GM18868 (cell line): ENCODE measurements at regions not wholly inside any gene's neighbourhood (a gene's known extent, or its start where the extent isn't known, plus 50 kb on each side); places are given as distances from the start of the nearest gene placed in this dataset.
"Not testable (repeated sequence)": the region's sequence is repeated elsewhere in the genome, so short reads cannot be mapped to it uniquely, and the experiment has no call there.

ENCODE experiments used
- ATAC-seq: cut with Tn5 transposase; IDR thresholded peaks from one replicate; pipeline ENCODE4 v1.9.1; 2021; ENCODE audit warnings: mild to moderate bottlenecking, moderate library complexity; ENCODE audit not compliant: unreplicated experiment

DNA sequence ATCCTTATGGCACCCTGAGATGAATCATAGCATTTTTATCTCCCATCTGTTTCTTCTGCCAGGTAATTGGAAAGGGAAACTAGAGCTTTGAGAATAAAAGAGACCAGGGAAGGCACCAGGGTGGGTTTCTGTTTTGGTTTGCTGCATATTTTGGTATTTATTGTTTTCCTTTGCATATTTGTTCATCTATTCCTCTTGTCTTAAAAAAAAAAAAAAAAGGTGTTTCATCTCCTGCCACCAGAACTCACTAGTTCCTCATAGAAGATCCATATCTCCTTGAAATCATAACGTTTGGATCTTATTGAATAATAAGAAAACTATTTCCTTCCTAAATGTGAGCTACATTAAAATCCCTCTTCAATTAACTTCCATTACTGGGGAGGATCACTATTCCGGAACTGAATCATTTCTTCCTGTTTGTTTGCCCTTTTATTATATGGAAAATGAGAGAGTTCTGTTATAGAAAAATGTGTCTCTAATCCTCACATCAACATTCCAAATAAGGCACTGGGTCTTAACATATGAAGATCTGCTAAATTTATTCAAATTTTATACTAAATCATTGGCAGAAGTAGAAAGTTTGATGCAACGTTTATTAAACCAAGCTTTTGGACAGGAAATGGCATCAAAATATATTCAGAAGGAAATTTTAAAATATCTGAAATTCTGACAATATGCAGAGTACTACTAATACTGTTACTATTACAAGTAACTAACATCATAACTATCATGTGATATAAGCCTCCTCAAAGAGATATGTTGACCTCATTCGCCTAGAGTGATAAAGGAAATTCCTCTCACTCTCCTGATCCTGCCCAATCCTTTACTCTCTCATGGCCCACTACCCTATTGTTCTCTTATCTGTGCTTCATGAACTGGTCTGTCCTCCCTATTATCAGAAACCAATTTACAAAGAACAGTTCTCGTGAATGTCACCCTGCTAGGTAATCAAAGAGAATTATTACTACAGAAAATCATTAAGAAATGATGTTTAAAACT, 229.4 kb upstream of the RSPO3 start:
- no peak for ATAC-seq

DNA sequence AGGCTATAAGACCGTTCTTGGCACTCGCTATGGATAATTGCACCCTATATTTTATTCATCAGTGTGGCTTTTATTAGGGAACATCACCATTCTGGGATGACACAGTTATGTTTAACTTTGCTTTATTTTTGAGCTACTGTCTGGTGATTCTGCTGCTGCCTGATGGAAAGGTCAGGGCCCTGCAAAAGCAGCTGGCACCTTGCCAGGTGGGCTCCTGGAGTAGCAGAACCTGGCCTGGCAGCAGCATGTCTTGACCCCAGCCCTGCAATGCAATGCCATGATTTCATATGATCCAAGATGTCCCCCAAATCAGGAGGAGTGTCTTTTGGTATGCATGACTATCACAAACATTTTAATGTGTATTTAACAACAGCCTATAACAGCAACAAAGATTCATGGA, 228.4 kb upstream of the RSPO3 start:
- no peak for ATAC-seq

- ATAC-seq = no peak
Observed at GRCh38 chr6:126891158-126891557, 227.3 kb upstream of the RSPO3 start.

GRCh38 chr6:126892869-126893268, 225.6 kb upstream of the RSPO3 start:
- ATAC-seq = not testable (repeated sequence)

DNA sequence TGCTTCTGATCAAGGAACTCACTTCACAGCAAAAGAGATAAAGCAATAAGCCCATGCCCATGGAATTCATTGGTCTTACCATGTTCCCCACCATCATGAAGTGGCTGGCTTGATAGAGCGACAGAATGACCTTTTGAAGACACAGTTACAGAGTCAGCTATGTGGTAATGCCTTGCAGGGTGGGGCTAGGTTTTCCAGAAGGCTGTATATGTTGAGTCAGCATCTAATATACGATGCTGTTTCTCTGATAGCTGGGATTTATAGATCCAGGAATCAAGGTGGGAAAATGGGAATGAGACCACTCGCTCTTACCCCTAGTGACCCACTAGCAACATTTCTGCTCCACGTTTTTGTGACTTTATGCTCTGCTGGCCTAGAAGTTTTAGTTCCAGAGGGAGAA, 220.7 kb upstream of the RSPO3 start:
- no peak for ATAC-seq

GRCh38 chr6:126904176-126904575, 214.3 kb upstream of the RSPO3 start:
- no peak for ATAC-seq

DNA sequence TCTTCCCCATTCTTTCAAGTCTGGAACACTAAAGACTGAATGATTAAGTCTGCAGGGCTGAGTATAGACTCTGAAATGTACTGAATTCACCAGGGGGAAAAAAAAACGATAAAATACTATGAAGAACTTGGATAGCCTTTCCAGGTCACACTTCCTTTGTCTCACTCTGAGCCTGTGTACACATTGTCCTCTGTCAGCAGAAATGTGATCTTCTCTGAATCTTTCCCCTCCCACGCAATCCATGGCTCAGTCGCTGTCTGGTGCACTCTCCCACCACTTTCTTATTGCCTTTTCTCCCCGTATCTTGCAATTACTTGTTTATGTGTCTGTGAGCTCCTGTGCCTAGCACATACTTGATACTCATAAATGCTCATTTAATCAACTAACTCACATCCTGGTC, 212.6 kb upstream of the RSPO3 start:
- no peak for ATAC-seq

DNA sequence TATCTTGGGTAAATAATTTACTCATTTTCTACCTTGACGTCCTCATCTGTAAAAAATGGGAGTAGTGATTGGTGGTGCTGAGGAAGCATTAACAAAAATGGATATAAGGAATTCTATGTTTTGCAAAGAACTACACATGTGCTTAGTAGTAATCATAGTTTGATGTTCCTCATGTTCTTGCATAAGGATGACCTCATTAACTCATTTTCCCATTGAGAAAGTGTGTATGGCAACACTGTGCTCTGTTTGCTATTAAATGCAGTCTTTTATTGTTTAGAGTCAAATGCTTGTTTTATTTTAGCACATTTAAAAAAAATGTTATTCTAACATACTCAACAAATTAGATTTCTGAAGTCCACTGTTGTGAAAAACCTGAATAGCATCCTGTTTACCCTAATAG, 211.2 kb upstream of the RSPO3 start:
- no peak for ATAC-seq

DNA sequence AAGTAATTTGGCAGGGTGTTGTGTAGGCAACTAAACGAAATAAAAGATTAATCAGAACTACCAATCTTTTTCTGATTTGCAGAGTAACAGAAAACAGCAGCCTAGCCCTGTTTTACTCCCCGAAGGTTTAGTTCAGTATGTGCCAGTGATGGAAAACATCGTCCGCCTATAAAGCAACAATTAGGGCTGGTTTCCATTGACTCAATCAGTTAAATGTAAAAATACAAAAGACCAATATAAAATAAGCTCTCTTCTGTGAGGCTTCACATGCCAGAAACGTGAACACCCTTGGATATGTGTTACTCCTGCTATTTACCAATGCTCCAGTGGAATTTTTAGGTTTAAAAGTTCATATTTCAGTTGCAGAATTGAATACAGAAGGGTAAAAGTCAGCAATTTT, 210.5 kb upstream of the RSPO3 start:
- no peak for ATAC-seq

- no peak for ATAC-seq
Observed at GRCh38 chr6:126909493-126909892, 209.0 kb upstream of the RSPO3 start.

DNA sequence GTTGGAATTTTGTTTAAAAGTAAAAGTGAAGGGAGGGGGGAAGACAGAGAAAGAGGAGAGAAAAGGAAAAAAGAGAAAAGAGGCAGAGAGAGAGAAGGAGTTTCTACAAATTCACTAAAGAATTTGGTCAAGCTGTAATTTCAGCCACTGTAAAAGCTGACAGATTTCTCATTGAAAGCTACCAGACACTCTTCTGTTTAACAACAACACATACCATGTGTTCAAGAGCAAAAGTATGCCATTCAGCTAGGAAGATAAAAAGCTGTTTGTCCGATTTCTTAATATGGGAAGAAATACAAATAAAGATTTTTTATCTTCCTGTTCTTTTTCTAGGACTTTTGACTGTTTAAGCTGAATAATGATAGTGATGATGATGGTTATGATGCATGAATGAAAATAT, 204.8 kb upstream of the RSPO3 start:
- ATAC-seq = no peak

- no peak for ATAC-seq
Observed at GRCh38 chr6:126914172-126914571, 204.3 kb upstream of the RSPO3 start.

GRCh38 chr6:126914801-126915200, 203.7 kb upstream of the RSPO3 start:
- ATAC-seq = no peak

DNA sequence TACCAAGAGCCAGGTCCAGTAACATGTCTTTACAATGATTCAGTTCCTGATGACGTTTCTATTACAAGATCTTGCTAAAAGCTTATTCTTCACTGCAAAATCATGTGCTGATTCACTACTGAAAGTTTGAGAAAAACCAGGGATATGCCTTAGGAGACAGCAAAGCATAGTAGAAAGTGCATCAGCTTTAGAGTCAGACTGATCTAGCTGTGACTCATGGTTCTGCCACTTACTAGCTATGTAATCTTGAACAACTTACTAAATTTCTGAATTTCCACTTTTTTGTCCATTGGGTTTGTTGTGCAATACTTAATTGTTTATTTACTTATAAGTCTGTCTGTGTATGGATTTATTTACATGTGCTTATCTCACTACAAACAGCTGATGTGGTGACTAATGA, 198.5 kb upstream of the RSPO3 start:
- no peak for ATAC-seq

GRCh38 chr6:126923807-126924206, 194.7 kb upstream of the RSPO3 start:
- ATAC-seq = no peak

GRCh38 chr6:126926926-126927325, 191.5 kb upstream of the RSPO3 start:
- no peak for ATAC-seq

- ATAC-seq = no peak
Observed at GRCh38 chr6:126927841-126928240, 190.6 kb upstream of the RSPO3 start.

GRCh38 chr6:126937426-126937825, 181.0 kb upstream of the RSPO3 start:
- ATAC-seq = no peak

DNA sequence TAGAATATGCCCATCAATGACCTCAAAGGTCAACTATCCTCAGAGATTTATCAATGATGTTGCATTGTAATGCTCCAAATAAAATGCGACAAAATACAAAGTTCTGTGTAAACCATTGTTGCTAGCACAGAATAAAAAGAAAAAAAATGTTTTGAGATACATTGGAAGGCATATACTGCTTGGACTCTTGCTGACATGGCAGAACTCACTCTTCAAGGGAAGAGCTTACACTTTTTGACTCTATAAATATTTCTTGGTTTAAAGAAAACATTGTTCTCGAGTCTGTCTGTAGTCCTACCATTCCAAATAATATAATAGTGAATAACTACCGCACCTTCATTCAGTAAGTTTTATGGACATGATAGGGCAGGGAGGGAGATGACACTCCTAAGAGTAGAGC, 178.7 kb upstream of the RSPO3 start:
- ATAC-seq = no peak

DNA sequence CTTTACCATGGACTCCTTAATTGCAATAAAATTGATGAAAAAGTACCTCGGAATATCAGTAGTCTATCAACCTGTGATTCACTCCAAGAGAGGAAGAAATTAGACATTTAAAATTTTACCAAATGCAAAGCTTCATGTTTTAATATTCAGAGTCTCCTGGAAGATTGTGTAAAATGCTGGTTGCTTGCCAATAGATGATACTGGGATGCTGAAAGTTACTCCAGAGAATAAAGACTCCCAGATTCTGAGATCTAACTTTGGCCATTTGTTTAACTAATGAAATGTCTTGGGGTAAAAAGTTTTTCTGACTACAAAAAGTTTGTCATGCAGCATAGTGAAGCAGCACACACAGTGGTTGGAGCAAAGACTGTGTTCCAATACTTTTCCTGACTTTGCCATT, 176.7 kb upstream of the RSPO3 start:
- ATAC-seq = no peak

DNA sequence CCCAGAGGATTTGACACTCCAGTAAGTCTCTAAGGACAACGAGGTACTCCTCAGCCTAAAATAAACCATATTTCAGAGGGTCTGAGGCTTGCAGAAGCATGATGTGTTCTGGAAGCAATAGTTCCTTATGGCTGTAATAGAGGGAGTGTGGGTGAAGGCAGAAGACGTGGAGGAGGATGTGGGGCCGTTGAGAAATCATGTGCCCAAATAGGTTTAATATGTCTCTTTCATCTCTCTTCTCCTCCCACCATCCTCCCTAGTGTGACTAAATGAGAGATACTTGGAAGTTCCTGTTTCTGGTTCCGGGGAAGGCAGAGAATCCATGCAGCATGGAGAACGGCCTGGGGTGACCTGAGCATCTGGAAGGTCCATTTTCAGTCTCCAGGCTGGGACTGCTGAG, 174.0 kb upstream of the RSPO3 start:
- no peak for ATAC-seq

GRCh38 chr6:126945150-126945685, 173.3 kb upstream of the RSPO3 start:
- no peak for ATAC-seq
